SKM-1 treated with dmso at 0.1 percent for 144 hours (cell line): ENCODE measurements at regions not wholly inside any gene's neighbourhood (a gene's known extent, or its start where the extent isn't known, plus 50 kb on each side); places are given as distances from the start of the nearest gene placed in this dataset.
"Not testable (repeated sequence)": the region's sequence is repeated elsewhere in the genome, so short reads cannot be mapped to it uniquely, and the experiment has no call there.

ENCODE experiments used
- DNase-seq: peaks from one replicate; lab custom pipeline; 2025; ENCODE audit not compliant: unreplicated experiment; lab: John Stamatoyannopoulos, UW

- no peak for DNase-seq
These were observed 50.8 kb upstream of the SEL1L start for GRCh38 chr14:81584495-81584894.

DNA sequence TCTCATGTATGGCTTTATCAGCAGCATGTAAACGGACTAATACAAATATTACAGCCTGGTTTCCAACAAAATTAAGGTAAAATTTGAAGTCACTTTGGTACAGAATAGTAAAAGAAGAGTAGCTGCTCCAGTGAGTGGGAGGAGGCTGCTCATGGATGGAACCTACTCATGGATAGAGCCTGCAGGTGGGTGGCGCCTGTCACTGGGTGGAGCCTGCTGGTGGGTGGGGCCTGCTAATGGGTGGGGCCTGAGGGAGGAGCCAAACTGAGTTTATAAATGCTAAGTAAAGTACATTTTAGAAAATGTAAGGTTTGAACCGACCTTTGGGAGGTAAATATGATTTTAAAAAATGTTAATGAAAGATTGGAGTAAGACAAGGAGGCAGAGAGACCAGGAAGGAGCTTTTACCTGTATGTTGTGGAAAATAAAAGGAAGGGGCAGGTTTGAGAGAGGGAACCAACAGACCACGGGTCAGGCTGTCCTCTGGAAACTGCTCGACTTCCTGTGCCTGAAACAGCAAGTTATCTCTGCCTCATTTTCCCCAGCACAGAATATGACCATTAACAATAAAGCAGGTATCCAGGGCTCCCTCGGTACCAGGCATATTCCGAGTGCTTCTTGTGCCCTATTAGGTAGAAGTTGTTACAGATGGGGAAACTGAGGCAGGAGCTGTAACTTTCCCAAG lies 55.9 kb upstream of the SEL1L start:
- no peak for DNase-seq

DNA sequence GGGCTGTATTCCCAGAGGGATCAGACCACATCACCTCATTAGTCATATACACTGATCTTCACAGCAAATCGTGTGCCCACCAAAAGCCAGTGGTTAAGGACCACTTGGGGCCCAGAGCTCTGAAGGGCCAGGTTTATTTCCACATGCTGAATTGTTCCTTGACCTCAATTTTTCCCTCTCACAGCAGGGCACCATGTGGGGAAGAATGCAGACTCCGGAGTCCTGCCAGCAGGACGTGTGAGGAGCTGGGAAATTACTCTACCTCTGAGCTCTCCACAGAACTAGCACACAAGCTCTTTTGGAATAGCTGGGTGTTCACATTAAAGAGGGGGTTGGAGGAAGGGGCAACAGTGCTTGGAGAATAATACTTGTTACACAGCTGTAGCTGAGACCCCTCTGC lies 57.6 kb upstream of the SEL1L start:
- no peak for DNase-seq

- no peak for DNase-seq
These were observed 60.4 kb upstream of the SEL1L start for GRCh38 chr14:81594012-81594411.

GRCh38 chr14:81605660-81606059 lies 72.0 kb upstream of the SEL1L start:
- no peak for DNase-seq

DNA sequence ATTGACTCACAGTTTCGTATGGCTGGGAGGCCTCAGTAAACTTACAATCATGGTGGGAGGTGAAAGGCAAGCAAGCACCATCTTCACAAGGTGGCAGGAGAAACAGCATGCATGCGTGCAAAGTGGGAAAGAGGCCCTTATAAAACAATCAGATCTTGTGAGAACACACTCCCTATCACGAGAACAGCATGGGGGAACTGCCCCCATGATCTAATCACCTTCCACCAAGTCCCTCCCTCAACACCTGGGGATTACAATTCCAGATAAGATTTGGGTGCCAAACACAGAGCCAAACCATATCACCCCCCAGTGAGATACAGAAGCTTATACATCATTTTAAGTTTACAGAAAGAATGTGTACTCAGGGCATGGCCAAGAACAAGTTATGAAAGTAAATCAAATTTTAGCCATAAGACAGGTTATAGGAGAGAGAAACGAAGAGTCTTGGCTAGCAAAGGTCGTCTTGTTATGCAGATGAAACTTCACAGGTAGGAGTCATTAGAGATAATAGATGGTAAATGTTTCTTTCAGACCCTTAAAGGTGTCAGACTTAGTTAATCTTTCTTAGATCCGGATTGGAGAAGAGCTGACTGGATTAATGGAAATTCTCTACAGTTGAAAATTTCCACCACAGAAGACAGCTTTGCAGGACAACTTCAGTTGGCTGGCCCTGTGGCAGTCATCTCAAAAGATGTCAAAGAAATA lies 79.8 kb upstream of the SEL1L start:
- no peak for DNase-seq

GRCh38 chr14:81614302-81614701 lies 80.6 kb upstream of the SEL1L start:
- DNase-seq, result not testable (repeated sequence)

- DNase-seq, result no peak
These were observed 85.0 kb upstream of the SEL1L start for GRCh38 chr14:81618695-81619094.

DNA sequence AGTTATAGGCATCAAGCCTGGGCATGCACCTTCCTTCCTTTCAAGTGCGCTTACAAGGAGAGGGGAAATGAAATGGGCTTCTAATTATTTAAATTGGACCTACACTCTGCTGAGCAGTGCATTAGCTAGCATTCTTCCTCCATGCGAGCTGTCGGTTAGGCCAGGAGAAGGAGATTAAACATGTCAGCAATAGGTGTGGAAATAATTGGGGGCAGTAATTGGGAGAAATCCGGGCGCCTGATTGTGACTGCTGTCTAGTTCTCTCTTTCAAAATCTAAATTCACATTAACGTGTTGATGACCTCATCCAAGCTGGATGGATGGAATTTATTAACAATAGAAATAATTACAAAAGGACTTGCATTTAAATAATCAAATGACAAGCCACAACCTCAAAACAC lies 86.2 kb upstream of the SEL1L start:
- no peak for DNase-seq

GRCh38 chr14:81623771-81624396 lies 90.2 kb upstream of the SEL1L start:
- not testable (repeated sequence) for DNase-seq

- DNase-seq, result peak; percentile 4
These were observed 91.7 kb upstream of the SEL1L start for GRCh38 chr14:81625343-81625742.

GRCh38 chr14:81632157-81632556 lies 98.5 kb upstream of the SEL1L start:
- DNase-seq, result no peak

DNA sequence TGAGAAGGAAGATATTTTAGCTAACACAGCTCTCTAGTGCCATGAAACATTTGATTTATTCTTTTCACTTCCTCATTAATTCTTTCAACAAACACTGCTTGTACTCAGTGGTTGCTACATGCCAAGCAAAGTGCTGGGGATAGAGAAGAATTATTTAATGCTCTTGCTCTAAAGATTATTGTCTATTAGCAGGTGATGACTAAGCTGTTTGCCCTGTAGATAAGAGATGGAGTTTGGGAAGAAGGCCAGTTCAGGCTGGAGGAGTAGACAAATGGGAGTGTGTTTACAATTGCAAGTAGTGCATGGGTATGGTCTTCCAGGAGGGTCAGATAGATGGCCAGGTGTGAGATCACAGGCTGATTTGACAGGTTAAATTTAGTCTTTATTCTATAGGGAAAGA lies 99.8 kb upstream of the SEL1L start:
- no peak for DNase-seq

DNA sequence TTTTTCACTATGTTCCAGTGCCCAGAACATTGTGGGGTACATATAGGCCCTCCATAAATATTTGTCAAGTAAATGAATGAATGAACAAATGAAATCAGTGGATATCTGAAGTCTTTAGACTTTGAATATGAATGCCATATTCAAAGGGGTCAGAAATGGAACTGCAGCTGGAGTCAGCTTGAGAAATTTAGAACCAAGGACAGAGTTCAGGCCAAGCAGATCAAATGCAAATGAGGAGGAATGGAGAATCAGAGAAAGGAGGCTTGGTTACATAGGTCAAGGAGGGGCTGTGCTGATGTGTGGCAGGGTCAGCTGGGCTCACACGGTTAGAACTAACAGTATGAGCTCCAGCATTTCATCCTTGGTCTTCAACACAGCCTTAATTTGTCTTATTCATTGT lies 104.0 kb upstream of the SEL1L start:
- no peak for DNase-seq

- no peak for DNase-seq
These were observed 105.1 kb upstream of the SEL1L start for GRCh38 chr14:81638656-81639280.

DNA sequence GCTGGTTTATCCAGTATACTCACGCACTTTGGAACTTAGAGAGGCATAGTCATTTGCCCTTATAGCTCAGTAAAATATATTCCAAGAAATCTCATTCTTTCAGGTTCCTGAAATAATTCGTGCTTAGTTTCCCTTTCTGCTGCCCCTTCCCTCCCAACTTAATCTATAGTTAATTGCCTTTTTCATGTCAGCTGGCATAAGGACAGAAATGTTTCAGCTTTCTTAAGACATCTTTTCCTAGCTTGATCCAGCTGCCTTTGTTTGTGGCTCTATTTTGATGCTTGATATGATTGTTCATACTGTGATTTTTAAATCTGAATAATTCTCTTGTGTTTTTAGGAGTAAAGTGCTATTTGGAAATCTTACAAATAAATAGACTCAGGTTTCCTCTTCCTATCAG lies 120.0 kb upstream of the SEL1L start:
- no peak for DNase-seq

DNA sequence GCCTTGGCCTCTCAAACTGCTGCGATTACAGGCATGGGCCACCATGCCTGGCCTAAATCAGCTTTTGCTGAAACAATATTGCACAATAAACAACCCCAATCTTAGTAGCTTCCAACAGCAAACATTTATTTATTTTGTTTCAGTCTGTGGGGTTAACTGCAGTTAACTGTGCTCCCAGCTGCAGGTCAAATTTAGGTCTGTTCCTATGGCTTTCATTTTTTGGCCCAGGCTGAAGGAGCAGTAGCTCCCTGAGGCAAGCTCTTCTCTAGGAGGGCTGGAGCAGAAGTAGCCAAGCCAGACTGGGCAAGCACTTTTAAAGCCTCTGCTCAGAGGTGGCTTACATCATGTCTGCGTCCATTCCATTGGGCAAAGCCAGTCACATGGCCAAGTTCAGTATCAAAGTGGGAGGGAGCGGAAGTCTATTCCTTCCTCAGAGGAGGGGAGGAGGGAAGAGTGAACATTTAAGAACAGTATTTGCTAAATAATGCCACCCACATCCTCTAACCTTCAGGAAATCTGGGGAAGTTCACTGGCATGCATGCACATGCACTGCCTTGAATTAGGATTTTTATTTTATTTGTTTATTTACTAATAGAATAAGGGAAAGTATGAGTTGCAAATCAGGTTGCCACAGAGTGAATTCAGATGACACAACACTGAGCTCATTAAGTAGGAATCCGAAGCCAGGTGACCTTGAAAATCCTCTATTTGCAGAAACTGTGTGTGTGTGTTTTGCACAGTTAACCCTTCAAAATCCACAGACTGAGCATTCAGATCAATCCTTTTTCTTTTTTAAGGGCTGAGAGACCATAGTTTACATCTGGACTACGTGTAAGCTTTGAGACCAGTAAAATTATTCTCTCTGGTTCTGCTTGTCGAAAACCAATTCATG lies 122.0 kb upstream of the SEL1L start:
- DNase-seq, result no peak

DNA sequence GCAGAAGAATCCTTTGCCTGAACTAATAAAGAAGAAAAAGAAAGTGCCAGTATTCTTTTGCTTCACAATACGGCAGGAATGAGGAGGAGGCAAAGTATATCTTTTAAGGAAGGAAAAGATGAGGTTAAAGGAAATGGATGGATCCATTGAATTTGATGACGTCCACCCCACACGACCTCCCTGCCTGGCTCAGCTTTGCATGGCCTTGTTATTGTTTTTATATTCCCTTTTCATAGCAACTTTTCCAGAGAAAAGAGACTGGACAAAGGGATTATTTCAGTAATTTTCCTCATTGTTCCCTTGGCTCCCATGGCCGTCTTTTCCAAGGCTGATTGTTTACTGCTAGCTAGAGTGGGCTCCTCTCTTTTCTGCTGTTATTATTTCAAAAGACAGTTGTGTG lies 123.2 kb upstream of the SEL1L start:
- DNase-seq, result no peak

DNA sequence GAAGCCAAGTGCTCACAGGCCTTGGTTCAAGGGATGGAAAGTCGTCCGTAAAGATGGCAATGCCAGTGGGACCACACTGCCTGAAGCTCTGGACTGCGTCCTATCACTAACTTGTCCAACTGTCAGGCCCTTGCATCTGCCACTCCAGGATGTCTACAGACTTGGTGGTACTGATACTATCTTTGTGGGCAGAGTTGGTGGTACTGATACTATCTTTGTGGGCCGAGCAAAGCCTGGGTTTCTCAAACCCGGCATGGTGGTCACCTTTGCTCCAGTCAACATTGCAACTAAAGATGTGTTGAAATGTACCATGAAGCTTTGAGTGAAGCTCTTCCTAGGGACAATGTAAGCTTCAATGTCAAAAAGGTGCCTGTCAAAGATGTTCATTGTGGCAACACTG lies 128.4 kb upstream of the SEL1L start:
- no peak for DNase-seq

- DNase-seq, result no peak
These were observed 129.0 kb upstream of the SEL1L start for GRCh38 chr14:81662570-81663197.
